ENCODE measurements at regions not wholly inside any gene's neighbourhood (a gene's known extent, or its start where the extent isn't known, plus 50 kb on each side); places are given as distances from the start of the nearest gene placed in this dataset.

DNA sequence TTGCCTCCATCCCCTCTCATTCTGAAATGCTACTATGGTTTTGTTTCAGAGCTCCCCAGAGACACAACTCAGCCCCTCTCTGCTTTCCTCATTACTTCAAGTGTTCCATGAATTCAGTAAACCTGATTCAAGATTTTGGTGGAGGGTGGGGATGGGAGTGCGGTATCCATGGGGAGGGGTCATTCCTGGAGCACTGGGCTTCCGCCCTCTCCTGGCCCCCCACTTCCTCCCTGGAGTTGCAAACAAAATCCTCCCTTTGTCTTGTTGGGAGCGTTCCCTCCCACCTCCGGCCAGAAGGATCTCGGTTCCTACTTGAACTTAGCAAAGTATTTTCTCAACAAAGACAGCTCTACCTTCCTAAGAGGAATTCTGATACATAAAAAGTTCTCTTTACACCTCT lies 71.8 kb upstream of the LTA4H start:
- no peak for TF ChIP-seq POLR2A (IDR thresholded peaks at IDR 0.05)
- TF ChIP-seq, protein P1, sequence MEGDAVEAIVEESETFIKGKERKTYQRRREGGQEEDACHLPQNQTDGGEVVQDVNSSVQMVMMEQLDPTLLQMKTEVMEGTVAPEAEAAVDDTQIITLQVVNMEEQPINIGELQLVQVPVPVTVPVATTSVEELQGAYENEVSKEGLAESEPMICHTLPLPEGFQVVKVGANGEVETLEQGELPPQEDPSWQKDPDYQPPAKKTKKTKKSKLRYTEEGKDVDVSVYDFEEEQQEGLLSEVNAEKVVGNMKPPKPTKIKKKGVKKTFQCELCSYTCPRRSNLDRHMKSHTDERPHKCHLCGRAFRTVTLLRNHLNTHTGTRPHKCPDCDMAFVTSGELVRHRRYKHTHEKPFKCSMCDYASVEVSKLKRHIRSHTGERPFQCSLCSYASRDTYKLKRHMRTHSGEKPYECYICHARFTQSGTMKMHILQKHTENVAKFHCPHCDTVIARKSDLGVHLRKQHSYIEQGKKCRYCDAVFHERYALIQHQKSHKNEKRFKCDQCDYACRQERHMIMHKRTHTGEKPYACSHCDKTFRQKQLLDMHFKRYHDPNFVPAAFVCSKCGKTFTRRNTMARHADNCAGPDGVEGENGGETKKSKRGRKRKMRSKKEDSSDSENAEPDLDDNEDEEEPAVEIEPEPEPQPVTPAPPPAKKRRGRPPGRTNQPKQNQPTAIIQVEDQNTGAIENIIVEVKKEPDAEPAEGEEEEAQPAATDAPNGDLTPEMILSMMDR (IDR thresholded peaks at IDR 0.05): no peak

Measured in Peyer's patch (tissue), 4 donors.